Limb (tissue), 2 donors: ENCODE measurements at regions not wholly inside any gene's neighbourhood (a gene's known extent, or its start where the extent isn't known, plus 50 kb on each side); places are given as distances from the start of the nearest gene placed in this dataset.

Experiments used
- DNase-seq, 2 donors: peaks; one replicate each; pipeline ENCODE4 v3.0.0-alpha.2; 2016; ENCODE audit errors: extremely low spot score in 2 of 2

DNA sequence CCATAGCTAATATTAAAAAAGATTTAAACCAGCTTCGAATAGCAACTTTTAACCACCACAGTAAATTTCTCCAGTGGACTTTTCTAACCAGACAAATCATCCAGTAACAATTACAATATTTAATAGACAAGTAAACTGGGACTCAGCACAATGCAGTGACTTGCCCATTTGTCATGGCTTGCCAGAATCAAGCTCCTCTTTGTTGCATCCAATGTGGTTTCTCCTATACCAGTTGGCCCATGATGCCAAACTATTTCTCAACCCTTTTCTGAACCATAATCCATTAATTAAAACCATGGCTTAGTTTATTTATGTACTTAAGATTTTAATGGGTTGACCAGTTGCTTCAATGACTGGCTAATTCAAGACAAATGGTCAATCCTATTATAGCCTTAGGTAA is 64.4 kb downstream of the DIO2 start:
- DNase-seq, result no peak

DNA sequence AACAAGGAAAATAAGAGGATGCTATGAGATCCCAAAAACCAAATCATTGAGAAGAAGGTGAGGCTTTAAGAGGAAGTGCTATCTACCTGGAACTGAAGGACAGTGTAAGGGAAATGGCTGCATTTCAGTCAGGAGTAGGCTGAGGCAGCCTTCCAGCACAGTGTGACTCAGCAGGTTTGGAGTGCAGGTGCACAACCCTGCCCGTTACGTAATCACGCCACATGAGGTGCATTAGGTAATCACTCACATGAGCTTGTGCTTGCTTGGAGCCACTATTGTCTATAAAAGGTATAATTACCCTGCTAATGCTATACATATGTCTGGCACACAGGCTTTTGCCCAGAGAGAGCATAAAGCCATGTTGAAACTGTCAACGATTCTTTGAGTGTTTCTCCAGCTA is 74.9 kb downstream of the DIO2 start:
- DNase-seq, result no peak

GRCh38 chr14:80135305-80136088 is 75.8 kb downstream of the DIO2 start:
- DNase-seq, result no peak

- no peak for DNase-seq
Measured at GRCh38 chr14:80134321-80134720, 77.0 kb downstream of the DIO2 start.

DNA sequence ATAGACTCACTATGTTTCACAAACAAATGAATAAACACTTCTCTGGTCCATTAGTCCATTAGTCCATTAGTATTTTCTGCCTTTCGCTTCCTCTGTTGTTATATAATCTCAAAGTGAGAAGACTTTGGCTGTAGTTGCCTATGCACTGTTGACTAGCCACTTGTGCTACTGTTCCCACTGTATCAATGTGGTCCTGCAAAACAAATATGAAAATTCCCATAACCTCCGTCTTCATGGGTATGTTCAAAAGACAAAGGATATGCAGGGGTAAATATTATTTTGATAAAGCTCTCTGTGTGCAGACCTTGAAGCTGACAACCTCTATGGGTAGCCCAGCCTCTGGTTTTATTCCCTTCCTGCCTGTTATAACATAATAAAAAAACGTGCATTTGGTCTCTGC is 77.8 kb downstream of the DIO2 start:
- no peak for DNase-seq

GRCh38 chr14:80127466-80127865 is 83.8 kb downstream of the DIO2 start:
- DNase-seq, result no peak

DNA sequence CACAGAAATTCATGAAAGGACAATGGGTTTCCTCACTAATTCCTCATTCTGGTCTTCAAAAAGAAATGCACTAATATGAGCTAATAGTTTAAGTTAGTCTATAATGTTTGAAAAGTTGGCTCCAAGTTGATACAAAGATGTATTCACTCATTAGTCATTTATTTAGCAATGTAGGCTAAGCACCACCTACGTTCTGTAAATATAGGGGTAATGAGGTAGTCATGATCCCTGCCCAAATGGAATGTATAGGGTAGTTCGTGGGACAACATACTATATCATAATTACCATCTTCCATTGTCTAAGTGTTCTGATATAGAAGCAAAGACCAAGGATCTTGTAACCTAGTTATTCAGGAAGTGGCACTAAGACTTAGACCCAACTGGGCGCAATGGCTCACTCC is 86.5 kb downstream of the DIO2 start:
- no peak for DNase-seq

DNA sequence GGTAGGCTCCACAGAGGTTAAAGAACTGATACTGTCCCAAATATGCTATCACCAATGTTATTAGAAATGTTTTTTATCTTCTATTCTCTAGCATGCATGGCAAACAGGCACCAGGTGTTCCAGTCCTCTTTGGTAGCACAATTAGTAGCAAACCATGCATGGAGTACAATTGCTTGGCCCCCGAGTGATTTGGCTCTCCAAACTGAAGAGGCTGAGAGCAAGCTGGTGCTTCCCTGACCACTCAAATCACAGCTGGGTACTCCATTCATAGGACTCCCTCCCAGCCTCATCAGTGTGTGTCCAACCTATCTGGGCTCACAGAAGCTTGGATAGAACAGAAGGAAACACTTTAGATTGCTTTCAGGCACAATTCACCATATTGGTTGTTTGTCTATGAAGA is 93.4 kb downstream of the DIO2 start:
- DNase-seq, result no peak

- no peak for DNase-seq
Measured at GRCh38 chr14:80116157-80116556, 95.1 kb downstream of the DIO2 start.

GRCh38 chr14:80110721-80111120 is 100.6 kb downstream of the DIO2 start:
- DNase-seq, result no peak

DNA sequence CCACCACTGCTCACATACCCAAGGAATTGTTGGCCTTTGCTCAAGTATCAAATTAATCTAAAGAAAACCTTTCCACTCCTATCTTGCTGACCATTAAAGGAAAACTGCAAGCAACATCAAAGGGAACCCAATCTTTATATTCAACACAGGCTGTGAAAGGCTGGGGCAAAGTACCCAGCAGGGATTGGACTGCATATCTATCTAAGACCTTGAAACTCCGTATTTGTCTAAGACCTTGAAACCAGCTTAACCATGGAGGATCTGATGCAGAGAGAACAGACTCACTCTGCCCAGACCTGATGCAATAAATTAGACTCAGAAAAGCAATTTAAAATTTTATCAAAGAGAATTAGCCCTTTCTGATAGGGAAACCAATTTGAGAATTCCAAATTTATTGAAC is 102.2 kb downstream of the DIO2 start:
- DNase-seq, result no peak

- DNase-seq, result no peak
Measured at GRCh38 chr14:80108430-80108829, 102.9 kb downstream of the DIO2 start.

GRCh38 chr14:80105488-80105994 is 105.8 kb downstream of the DIO2 start:
- no peak for DNase-seq

- no peak for DNase-seq
Measured at GRCh38 chr14:80101835-80102234, 109.5 kb downstream of the DIO2 start.

GRCh38 chr14:80100681-80101080 is 110.6 kb downstream of the DIO2 start:
- no peak for DNase-seq

DNA sequence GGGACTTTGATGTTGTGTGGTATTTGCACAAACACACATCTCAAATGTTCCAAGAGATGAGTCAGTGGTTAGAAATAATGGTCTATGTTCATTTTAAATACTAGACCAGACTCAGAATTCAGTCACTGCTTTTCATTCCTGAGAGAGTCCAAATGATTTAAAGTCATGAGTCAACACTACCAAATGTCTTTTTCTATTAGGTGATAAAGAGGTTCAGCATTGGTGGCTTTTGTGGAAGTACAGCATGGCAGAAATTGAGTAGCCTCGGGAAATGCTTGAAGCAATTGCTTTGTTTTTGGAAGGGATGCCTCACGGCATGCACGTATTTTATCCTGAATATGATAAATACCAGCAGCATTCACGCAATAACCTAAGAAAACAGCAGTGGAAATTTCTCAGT is 115.7 kb downstream of the DIO2 start:
- no peak for DNase-seq

DNA sequence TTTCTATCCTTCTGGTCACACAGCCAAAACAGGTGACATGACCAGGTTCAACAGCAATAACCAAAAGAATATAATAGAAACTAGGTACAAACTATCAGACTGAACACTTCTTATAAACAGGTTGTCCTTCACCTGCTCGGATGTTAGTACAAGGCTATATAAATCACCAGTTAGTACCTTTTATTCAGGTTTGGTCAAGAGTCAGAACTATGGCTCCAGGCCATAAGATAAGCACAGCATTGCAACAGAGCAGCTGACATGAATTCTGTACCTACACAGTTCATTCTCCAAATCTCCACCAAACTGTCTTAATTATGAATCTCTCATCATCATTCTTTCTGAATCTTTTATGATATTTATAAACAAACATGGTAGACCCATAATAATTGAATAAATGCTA is 123.9 kb downstream of the DIO2 start:
- DNase-seq, result no peak

GRCh38 chr14:80084196-80084595 is 127.1 kb downstream of the DIO2 start:
- DNase-seq, result no peak

DNA sequence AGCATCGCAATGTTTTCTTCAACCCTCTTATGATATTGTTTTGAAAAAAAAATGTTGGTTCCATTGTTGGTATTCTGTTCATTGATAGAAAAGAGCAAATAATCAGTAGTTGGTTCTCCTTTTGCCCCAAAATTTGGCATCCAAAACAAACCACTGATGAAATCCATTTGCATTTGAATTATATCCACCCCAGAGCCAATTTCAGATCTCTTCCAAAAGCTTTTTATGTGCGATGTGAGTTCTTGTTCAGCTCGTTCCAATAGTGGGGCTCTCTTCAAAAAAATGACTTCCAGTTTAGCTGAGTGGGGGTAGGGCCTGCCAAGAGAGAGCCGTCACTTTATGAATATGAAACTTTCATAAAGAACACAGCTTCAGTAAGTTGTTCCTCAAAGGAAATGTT is 130.7 kb downstream of the DIO2 start:
- DNase-seq, result no peak

- no peak for DNase-seq
Measured at GRCh38 chr14:80078501-80078900, 132.8 kb downstream of the DIO2 start.

- no peak for DNase-seq
Measured at GRCh38 chr14:80077262-80077661, 134.0 kb downstream of the DIO2 start.

DNA sequence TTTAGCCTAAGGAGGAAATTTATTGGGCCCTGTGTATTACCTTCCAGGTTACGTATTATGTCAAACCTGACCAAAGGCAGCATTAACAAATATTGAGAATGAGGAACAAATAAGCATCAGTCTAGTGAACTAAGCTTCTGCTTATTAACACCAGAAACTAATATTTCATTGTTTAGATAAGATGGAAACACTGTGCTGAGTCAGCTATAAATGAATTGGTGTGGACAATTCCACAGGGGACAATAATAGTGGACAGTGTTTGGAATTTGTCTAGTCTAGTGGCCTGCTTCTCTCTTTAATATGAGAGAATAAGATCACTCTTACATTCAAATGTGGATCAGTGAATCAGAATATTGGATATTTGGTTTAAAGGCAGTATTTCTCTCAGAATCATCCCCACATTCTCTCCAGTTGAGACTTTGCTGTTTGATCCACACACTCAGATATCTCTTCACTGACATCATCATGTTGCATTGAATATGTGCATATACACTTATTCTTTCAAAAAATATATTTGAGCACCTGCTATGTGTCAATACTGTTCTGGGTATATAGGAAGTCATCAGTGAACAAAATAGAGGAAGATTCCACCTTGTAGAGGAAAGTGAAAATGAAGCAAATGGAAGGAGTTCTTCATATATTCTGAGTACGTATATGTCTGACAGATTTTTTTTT is 136.3 kb downstream of the DIO2 start:
- DNase-seq, result no peak

- DNase-seq, result no peak
Measured at GRCh38 chr14:80059041-80059440, 152.3 kb downstream of the DIO2 start.
